ENCODE measurements at regions not wholly inside any gene's neighbourhood (a gene's known extent, or its start where the extent isn't known, plus 50 kb on each side); places are given as distances from the start of the nearest gene placed in this dataset.
"Not testable (repeated sequence)": the region's sequence is repeated elsewhere in the genome, so short reads cannot be mapped to it uniquely, and the experiment has no call there.

GRCh38 chrX:124238268-124238667, 94.2 kb upstream of the TEX13D start:
- no peak for DNase-seq

- no peak for DNase-seq
Observed at GRCh38 chrX:124239324-124239723, 93.1 kb upstream of the TEX13D start.

GRCh38 chrX:124239911-124240310, 92.5 kb upstream of the TEX13D start:
- peak; percentile 73 for DNase-seq

GRCh38 chrX:124240422-124240821, 92.0 kb upstream of the TEX13D start:
- no peak for DNase-seq

GRCh38 chrX:124242131-124242530, 90.3 kb upstream of the TEX13D start:
- no peak for DNase-seq

- DNase-seq: no peak
Observed at GRCh38 chrX:124249345-124249744, 83.1 kb upstream of the TEX13D start.

- no peak for DNase-seq
Observed at GRCh38 chrX:124250835-124251437, 81.5 kb upstream of the TEX13D start.

GRCh38 chrX:124254611-124255010, 77.8 kb upstream of the TEX13D start:
- DNase-seq: no peak

- no peak for DNase-seq
Observed at GRCh38 chrX:124256216-124256615, 76.2 kb upstream of the TEX13D start.

GRCh38 chrX:124256629-124257380, 75.7 kb upstream of the TEX13D start:
- DNase-seq: no peak

GRCh38 chrX:124257924-124258702, 74.3 kb upstream of the TEX13D start:
- no peak for DNase-seq

- no peak for DNase-seq
Observed at GRCh38 chrX:124260845-124261244, 71.6 kb upstream of the TEX13D start.

GRCh38 chrX:124263743-124264142, 68.7 kb upstream of the TEX13D start:
- no peak for DNase-seq

GRCh38 chrX:124268099-124268498, 64.4 kb upstream of the TEX13D start:
- DNase-seq: no peak

GRCh38 chrX:124269881-124270280, 62.6 kb upstream of the TEX13D start:
- no peak for DNase-seq

GRCh38 chrX:124271599-124271998, 60.9 kb upstream of the TEX13D start:
- DNase-seq: not testable (repeated sequence)

GRCh38 chrX:124272370-124272982, 60.0 kb upstream of the TEX13D start:
- DNase-seq: no peak

GRCh38 chrX:124274438-124275181, 57.9 kb upstream of the TEX13D start:
- DNase-seq: no peak

- DNase-seq: no peak
Observed at GRCh38 chrX:124275182-124275894, 57.1 kb upstream of the TEX13D start.

GRCh38 chrX:124280294-124280902, 52.1 kb upstream of the TEX13D start:
- DNase-seq: no peak

- DNase-seq: no peak
Observed at GRCh38 chrX:124282580-124282979, 49.9 kb upstream of the TEX13D start.
